Panc1 (cell line): ENCODE measurements at regions not wholly inside any gene's neighbourhood (a gene's known extent, or its start where the extent isn't known, plus 50 kb on each side); places are given as distances from the start of the nearest gene placed in this dataset.

Experiments used
- POLR2AphosphoS5 ChIP-seq: IDR thresholded peaks from 2 replicates; pipeline ENCODE4 v1.6.1; 2012; ENCODE audit warnings: mild to moderate bottlenecking, low read depth, low read length, moderate library complexity
- TF ChIP-seq, protein P1 (sequence below): fragments of 450-650 bp; IDR thresholded peaks from 2 replicates; pipeline ENCODE4 v1.5.1; 2017; ENCODE audit warnings: mild to moderate bottlenecking

DNA sequence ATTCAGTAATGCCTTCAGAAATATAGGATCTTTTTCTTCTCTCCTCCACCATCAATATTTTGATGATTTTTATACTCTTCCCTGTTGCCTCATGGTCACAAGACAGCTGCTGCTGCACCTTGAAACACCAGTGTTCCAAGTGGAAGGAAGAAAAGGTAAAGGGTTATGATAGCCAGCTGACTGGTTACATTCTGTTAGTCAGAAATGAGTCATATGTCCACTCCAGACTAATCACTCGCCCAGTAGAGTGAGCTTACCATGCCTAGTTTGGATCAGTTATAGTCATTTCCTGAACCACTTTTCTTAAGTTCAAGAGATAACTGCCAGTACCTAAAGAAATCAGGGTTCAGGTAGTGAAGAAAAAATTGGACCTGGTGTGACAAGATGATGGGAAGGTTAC, 532.3 kb upstream of the SMIM31 start:
- TF ChIP-seq POLR2AphosphoS5, result no peak
- TF ChIP-seq, protein P1, sequence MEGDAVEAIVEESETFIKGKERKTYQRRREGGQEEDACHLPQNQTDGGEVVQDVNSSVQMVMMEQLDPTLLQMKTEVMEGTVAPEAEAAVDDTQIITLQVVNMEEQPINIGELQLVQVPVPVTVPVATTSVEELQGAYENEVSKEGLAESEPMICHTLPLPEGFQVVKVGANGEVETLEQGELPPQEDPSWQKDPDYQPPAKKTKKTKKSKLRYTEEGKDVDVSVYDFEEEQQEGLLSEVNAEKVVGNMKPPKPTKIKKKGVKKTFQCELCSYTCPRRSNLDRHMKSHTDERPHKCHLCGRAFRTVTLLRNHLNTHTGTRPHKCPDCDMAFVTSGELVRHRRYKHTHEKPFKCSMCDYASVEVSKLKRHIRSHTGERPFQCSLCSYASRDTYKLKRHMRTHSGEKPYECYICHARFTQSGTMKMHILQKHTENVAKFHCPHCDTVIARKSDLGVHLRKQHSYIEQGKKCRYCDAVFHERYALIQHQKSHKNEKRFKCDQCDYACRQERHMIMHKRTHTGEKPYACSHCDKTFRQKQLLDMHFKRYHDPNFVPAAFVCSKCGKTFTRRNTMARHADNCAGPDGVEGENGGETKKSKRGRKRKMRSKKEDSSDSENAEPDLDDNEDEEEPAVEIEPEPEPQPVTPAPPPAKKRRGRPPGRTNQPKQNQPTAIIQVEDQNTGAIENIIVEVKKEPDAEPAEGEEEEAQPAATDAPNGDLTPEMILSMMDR, result no peak
